Stimulated activated CD4-positive, alpha-beta T cell treated with anti-CD3 and anti-CD28 coated beads, Interleukin-4, amount 100 ng/mL, for 1 hour (primary cell): ENCODE measurements at regions not wholly inside any gene's neighbourhood (a gene's known extent, or its start where the extent isn't known, plus 50 kb on each side); places are given as distances from the start of the nearest gene placed in this dataset.
"Not testable (repeated sequence)": the region's sequence is repeated elsewhere in the genome, so short reads cannot be mapped to it uniquely, and the experiment has no call there.

Experiments
- DNase-seq: peaks from one replicate; pipeline ENCODE4 v3.0.0-alpha.2; 2020

DNA sequence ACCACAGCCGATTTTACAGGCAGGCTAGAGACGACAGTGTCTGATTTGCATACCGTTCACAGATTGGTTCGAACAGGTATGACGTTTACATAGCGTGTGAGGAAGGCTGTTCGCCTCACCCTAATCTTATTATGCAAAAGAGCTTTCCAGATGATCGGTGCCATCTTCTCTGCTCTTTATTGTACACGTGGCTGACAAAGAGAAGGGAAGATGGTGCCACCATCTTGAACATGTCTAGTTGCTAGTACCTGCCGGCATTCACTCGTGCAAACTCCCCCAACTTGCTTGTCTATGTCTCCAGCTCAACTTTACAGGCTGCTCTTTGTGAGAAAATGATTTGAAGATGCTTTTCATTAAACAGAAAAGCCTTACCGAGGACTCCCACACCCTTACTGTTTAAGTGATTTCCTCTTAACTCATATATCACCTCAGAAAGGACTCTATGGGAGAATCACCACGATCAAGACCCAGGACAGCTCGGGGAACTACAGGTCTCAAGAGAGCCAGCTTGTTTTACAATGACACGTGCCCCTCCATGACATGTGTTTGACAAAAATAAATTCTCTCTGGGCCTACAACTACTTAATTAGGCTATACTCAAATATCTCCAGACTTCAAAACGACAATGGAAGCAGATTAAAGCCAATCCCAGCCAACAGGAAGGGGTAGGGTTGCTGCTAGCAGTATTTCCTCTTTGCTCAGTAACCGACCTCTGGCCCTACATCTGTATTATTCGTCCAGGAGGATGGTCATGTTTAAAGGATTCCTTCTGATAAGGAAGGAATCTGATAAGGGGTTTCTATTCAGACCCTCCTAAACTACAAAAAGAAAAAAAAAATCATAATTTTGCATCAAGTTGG is 480.6 kb downstream of the TMEM114 start:
- no peak for DNase-seq

DNA sequence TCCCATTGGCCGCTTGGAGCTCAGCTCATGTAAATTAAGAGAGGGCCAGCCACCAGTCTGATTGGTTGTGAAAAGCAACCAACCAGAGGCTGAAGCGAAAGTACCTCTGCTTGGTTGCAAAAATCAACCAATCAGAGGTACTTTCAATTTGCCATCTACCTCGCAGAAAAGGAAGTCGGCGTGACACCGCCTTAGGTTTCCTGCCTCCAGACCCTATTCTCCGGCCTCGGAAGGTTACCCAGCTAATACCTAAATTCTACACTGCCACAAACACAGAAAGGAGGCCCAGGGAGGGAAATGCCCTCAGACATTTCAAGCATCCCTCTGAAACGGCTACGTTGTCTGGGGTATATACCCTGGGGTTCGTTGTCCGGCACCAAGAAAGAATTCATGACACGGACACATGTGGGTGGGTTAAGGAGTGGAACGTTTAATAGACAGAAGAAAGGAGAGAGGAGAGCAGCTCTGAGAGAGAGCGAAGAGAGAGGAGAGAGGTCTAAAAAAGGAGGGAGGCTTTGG is 481.3 kb downstream of the TMEM114 start:
- DNase-seq: no peak

DNA sequence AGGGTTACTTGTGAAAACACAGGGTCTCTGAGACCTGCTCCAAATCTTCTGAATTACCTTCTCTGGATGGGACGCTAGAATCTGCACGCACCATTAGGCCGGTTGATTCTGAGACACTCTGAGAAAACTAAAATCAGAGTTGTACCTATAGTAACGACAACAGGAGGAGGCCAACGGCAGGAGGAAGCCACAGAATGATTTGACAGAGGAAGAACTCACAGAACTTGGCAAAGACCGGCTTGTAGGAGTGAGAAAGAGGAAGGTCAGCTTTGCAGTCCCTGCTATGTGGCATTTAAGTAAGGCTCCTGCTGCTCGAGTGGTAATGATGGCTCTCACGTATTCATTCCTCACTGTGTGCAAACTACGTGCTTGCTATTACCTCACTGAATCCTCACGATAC is 483.0 kb downstream of the TMEM114 start:
- DNase-seq: no peak

DNA sequence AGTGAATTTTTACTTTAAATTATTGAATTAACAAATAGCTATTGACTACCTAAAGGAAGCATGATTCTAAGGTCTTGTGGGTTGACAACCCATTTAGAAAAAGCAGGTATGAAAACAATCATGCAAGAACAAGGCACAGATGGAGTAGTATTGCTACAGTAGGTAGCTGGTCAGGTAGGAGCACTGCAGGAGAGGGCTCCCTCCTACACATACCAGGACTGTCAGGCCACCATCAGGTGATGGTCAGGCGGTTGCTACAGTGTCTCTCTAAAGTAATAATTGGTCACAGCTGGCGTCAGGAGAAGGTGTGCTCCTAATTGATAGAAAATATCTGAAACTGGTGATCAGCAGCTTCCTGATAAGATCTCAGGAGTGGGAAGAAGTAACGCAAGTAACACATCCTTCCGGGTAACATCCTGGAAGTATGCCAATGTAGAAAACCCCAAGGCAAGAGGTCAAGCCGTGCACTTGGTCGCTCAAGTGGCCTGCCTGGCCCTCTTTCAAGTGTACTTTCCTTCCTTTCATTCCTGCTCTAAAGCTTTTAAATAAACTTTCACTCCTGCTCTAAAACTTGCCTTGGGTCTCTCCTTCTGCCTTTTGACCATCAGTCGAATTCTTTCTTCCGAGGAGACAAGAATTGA is 486.5 kb downstream of the TMEM114 start:
- DNase-seq: no peak

DNA sequence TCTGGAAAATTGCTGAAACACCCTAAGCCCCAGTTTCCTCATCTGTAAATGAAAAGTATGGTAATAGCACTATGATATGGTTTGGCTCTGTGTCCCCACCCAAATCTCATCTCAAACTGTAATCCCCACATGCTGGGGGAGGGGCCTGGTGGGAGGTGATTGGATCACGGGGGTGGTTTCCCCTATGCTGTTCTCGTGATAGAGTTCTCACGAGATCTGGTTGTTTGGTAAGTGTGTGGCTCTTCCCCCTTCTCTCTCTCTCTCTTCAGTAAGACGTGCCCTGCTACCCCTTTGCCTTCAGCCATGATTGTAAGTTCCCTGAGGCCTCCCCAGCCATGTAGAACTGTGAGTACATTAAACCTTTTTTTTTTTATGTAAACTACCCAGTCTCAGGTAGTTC is 490.7 kb downstream of the TMEM114 start:
- DNase-seq: no peak

DNA sequence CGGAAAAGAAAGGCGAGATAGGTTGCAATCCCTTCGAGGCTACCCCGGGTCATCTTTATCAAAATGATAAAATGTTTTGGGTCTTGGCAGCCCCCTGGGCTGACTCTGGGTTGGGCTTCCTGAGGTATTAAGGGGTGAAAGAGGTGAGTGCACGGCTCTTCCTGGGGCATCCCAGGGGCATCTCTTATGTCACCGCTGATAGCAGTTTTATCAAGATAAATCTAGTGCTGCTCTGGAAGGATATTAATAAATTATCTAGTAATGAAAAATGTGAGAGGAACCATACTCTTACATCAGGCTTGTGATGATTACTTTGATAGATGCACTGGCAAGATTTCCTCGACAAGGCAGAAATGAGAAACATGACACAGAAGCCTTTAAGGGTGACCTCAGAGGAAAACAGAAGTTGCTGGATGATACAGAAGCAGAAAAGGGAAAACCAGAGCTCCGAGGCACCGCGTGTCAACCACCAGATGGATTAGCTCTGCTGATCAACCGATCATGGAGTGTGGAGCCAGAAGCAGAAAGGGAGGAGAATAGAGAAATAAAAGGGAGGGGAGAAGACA is 491.3 kb downstream of the TMEM114 start:
- DNase-seq: no peak

DNA sequence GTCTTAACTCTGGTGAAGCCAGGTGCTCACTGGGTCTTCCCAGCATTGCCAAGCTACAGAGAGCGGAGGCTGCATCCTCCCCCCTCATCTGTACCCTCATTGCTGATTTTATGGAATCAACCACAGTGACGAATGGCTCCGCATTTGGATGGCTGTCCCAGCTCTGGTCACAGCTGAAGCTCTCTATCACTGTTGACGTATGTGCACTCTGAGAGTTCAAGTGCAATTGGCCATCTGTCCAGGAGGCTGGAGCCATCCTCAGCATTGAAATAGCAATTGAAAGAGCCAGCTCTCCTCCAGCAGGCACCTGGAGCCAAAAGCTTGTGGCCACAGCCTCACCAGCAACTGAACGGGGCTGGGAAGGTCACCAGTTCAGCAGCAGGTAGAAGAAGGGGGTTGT is 494.1 kb downstream of the TMEM114 start:
- DNase-seq: no peak

DNA sequence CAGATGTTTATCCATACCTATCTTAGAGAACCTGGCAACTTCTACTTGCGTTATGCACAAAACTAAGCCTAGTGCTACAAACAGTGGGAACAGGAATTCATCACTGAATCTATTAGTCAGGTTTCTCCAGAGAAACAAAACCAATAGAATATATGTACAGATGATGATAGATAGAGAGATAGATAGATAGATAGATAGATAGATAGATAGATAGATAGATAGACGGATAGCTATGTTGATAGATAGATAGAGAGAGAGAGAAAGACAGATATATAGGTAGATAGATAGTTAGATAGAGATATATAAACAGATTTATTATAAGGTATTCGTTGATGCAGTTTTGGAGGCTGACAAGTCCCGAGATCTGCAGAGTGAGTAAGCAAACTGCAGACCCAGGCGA is 495.6 kb downstream of the TMEM114 start:
- DNase-seq: no peak

DNA sequence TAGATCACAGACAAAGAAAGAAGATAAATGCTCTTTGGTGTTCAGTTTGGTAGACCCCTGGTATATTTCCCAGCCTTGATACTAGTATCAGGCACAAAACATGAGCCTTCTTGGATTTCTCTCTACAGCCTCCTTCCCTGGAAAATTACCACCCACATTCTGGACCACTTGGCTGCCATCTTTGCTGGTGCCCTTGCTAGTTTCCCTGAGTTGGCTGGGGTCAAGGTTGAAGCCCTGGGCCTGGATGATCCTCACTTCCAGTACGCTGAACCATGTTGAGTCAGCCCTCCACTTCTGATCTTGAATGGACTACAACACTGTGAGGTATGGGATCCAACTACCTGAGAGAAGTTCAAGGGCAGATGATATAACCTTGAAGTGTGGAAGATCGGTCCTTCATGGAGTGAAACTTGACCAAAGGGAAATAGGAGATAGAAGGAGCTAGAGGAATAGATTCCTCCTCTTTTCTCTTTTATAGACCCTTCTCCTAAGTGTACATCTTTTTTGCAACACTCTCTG is 501.4 kb downstream of the TMEM114 start:
- no peak for DNase-seq

DNA sequence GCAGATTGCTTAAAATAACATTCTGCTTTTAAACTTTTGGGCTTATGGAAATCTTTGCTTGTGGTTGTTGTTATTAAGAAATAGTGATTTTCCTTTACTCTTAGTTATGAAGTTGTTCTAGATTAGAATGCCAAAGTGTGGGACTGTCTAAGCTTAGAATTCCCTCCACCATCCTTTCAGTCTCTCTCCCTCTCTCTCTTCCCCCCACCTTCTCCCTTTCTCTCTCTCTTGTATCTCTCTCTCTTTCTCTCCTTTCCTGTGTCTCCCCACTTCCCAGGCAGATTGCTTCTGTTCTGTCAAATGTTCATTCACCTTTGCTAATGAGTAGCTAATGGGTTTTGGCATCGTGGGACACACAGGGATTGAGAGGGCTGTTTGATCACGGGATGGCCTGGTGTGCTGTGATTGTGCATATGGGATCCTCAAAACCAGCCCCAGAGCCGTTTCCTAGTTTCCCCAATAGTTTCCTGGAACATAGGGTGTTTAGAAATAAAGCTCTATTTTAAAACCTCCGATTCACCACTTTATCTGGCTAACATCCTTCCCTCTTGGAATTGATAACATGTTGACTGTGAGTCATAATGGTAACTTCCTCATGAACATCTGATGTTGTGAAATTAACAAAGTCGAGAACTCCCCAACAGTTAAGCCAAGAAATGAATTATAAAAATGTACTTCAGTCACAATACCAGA is 502.6 kb downstream of the TMEM114 start:
- no peak for DNase-seq

DNA sequence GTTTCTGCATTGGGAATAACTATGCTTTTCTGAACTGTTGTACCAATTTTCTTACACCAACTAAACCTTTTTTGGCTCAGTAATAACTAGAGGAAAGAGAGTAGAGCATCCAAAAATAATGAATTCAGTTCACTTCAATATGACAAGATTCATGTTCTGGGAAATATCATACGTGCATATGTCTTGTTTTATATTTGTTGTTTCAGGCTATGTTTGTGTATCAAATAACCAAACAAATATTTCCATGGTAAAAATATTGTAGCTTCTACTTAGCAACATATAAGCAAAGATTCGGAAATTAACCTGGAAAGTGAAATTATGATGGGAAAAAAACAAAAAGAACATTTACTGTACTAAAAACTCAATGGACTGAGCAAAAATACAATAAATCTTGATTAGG is 503.2 kb downstream of the TMEM114 start:
- no peak for DNase-seq

DNA sequence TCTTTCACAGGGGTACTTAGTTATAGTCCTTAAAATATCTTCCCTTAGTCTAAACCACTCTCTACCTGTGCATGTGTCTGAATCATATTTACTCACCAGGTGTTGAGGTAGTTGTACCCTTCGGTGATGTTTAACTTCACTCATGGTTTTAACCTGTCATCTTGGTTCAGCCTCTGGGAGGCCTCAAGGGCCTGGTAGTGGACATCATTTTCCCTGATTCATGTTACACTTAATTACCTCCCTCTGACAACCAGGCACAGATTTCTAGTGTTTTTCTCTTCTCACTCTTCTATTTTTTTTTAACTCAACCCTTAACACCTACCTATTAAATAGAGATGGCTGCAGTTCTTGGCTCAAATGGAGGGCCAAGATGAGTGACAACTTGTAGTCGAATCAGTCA is 505.4 kb downstream of the TMEM114 start:
- no peak for DNase-seq

DNA sequence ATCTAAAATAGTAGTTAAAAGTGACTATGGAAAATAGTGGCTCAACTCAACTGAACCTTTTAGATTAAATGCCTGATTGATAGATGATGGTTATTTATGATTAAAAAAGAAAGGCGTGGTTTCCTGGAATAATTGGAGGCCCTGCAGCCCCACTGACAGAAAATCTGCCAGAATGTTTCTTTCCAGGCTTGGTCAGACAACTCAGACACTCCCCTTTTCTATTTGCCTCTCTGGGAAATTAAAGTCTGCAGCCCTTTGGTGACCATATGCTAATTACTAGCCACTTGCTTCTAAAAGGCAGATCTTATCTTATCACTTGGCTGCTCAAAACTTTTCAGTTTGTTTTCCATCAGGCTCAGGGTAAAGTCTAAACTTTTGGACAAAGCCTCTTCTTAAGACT is 506.0 kb downstream of the TMEM114 start:
- DNase-seq: no peak

DNA sequence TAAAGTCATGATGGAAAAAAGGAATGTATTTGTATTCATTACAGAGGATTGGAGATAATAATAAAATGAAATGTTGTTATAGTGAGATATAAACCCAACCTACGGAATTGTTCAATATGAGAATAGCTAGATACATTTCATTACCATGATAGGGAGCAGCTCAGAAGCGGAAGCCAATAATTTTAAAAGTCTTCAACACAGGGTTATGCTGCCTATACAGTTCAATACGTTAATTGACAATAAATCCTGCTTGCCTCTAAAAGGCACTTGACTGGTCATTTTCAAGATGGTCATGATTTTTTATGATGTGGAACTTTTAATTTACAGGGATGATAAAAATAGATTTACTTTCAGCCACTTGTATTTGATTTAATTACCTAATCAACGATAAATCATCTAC is 506.8 kb downstream of the TMEM114 start:
- no peak for DNase-seq

DNA sequence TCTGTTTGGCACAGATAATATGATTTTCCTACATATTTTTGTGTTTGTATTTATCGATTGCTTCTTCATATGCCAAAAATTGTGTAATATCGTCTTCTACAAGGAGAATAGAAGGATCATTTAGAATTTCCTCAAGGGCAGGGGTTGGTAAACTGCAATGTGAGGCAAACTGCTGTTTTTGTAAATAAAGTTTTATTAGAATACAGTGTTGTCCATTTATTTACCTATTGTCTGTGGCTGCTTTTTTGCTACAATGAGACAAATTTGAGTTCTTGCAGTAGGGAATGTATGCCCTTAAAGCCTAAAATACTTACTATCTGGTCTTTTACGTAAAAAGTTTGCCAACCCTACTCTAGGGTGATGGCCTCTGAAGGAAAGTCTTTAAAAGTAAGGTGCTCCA is 509.5 kb downstream of the TMEM114 start:
- DNase-seq: no peak

DNA sequence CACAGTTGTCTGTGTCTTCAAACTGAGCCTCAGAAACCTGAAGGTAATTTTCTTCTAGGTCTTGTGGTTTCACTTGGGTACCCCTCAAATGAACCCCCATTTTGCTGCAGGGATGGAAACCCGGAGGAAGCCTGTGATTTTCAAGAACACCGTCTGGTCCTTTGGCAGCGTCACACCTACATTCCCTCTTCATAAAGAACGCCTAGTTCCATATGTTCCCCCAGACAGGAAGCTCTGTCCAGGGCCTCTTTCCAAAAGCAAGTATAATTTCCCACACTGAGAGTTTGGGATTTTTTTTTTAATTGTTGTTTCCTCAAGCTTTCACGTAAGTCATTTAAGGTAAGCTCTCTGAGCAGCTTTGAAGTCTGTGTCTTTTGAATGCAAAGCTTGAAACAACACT is 515.0 kb downstream of the TMEM114 start:
- no peak for DNase-seq

DNA sequence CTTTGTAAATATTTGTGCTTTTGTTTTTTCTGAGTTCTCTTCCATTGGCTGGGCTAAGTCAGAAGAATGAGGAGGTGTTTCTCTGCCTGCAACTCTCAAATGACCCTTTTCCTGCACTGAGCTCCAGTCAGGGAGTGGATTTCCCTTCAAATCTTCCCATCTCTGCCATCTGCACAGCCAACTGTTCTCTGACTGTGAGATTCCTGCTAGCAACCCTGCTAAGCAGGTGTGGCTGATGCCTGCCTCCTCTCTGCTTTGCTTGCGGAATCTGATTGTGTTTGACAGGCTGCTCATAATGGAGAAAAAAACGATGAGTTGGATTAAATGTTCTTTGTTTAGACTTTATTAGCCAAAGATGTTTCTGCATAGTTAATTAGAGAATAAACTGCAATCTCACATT is 519.8 kb downstream of the TMEM114 start:
- no peak for DNase-seq

DNA sequence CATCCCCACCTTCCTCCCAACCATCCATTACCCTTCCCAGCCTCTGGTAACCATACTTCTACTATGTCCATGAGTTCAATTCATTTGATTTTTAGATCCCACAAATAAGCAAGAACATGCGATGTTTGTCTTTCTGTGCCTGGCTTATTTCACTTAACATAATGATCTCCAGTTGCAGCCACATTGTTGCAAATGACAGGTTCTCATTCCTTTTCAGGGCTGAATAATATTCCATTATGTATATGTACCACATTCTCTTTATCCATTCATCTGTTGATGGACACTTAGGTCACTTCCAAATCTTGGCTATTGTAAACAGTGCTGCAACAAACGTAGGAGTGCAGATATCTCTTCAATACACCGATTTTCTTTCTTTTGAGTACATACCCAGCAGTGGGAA is 522.1 kb downstream of the TMEM114 start:
- not testable (repeated sequence) for DNase-seq

DNA sequence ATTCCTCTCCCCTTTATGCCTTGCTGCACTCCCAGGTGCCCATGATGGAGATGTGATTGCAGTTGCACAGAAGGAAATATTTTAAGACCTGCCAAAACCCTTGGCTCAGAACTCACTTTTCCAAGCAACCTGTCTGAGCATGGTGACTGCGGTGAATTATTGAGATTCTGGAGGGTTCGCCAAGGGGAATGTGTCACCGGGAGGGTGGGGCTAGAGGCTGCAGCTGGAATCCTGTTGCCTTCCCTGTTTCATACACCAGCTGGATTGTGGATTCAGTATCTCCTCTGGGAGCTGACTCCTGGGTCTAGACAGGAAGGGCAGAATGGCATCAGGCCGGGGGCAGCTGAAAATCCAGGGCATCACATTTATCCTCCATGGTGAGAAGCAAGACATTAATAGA is 527.2 kb downstream of the TMEM114 start:
- DNase-seq: no peak

DNA sequence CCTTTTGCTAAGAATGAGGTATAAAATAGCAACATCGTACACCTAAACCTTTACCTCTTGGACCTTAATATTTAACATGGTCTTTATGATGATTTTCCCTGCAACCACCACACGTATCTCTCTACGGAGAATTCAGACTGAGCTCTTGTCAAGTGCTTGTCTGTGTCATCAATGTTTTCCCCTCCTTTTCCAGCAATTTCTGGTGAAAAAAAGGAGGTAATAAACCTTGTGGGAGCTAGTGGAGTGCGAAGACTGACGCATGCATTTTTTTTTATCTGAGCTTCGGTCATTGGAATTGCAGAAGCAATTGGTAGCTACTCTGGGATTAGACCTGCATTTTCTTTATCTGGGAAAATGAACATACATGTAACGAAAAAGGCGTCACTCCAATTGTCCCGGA is 527.6 kb downstream of the TMEM114 start:
- no peak for DNase-seq

DNA sequence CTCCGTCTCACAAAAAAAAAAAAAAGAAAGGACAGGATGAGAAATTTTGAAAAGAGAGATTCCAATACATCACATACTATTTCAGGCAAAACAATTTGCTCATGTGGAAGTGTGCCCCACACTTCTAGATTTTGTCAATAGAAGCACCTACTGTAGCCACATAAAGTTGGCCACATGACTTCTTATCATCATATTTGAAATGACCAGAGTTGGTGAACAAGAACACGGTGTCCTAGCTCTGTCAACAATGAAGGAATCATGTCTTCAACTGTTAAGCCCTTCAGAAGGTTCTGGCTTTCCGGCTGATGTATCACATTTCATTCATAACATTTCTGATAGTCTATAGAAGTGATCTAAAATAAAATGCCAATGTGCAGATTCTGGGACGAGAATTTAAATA is 534.5 kb downstream of the TMEM114 start:
- DNase-seq: no peak

DNA sequence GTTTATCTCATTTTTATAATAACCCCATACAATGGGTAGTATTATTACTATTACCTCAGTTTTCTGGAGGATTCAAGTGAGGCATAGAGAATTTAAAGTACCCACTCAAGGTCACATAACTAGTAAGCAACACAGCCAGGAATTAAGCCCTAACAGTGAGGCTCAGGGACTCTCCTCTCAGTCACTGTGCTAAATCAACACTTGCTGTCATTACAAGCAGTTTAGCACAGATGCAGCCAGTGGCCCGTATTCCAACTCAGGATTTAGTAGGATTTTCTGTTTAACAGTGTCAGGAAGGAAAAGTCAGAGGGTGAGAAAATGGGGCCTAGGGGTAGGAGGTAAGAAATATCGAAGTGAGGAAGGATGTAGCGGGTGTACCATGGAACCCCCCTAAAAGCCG is 536.9 kb downstream of the TMEM114 start:
- no peak for DNase-seq

DNA sequence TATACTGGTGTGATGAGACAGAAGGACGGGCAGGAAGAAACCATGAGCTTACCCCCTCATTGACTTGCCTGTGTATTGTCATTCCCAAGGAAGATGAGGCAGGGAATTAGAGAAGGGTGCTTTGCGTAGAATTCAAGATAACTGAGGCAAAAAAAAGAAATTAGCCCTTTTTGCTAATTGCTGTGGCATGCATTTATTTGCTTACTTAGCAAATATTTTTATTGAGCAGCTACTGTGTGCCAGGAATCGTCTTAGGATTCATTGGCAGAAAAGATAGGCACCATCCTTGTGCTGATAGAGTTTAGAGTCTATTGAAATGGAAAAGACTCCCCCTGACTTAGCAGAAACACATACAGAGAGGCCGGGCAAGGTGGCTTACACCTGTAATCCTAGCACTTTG is 541.9 kb downstream of the TMEM114 start:
- no peak for DNase-seq
